Stimulated activated CD8-positive, alpha-beta memory T cell treated with anti-CD3 and anti-CD28 coated beads, Interleukin-4, amount 100 ng/mL, for 48 hours (primary cell): ENCODE measurements at regions not wholly inside any gene's neighbourhood (a gene's known extent, or its start where the extent isn't known, plus 50 kb on each side); places are given as distances from the start of the nearest gene placed in this dataset.

ENCODE experiments used
- DNase-seq: peaks from one replicate; pipeline ENCODE4 v3.0.0-alpha.2; 2020

GRCh38 chr7:113446391-113446790 is 328.0 kb upstream of the SMIM30 start:
- no peak for DNase-seq

- DNase-seq, result no peak
Observed at GRCh38 chr7:113444261-113444660, 325.9 kb upstream of the SMIM30 start.

- DNase-seq, result no peak
Observed at GRCh38 chr7:113440173-113440572, 321.8 kb upstream of the SMIM30 start.

GRCh38 chr7:113431406-113431805 is 313.1 kb upstream of the SMIM30 start:
- no peak for DNase-seq

- DNase-seq, result no peak
Observed at GRCh38 chr7:113424185-113424817, 305.9 kb upstream of the SMIM30 start.

- DNase-seq, result peak; percentile 83
Observed at GRCh38 chr7:113421696-113422330, 303.5 kb upstream of the SMIM30 start.

GRCh38 chr7:113414401-113415035 is 296.2 kb upstream of the SMIM30 start:
- DNase-seq, result no peak

- no peak for DNase-seq
Observed at GRCh38 chr7:113412410-113412809, 294.1 kb upstream of the SMIM30 start.

GRCh38 chr7:113410796-113411195 is 292.4 kb upstream of the SMIM30 start:
- no peak for DNase-seq

GRCh38 chr7:113408999-113409398 is 290.6 kb upstream of the SMIM30 start:
- no peak for DNase-seq

- no peak for DNase-seq
Observed at GRCh38 chr7:113405296-113406056, 287.1 kb upstream of the SMIM30 start.

- DNase-seq, result no peak
Observed at GRCh38 chr7:113404245-113404644, 285.9 kb upstream of the SMIM30 start.

- no peak for DNase-seq
Observed at GRCh38 chr7:113402482-113402881, 284.1 kb upstream of the SMIM30 start.

GRCh38 chr7:113402005-113402404 is 283.7 kb upstream of the SMIM30 start:
- no peak for DNase-seq

GRCh38 chr7:113394856-113395255 is 276.5 kb upstream of the SMIM30 start:
- DNase-seq, result no peak

- DNase-seq, result no peak
Observed at GRCh38 chr7:113392841-113393540, 274.6 kb upstream of the SMIM30 start.

GRCh38 chr7:113392421-113392820 is 274.1 kb upstream of the SMIM30 start:
- DNase-seq, result no peak

- DNase-seq, result no peak
Observed at GRCh38 chr7:113389112-113389646, 270.8 kb upstream of the SMIM30 start.

GRCh38 chr7:113383638-113384037 is 265.3 kb upstream of the SMIM30 start:
- DNase-seq, result no peak

GRCh38 chr7:113379746-113380145 is 261.4 kb upstream of the SMIM30 start:
- no peak for DNase-seq

- no peak for DNase-seq
Observed at GRCh38 chr7:113374955-113375354, 256.6 kb upstream of the SMIM30 start.

GRCh38 chr7:113373863-113374262 is 255.5 kb upstream of the SMIM30 start:
- DNase-seq, result no peak
